ENCODE measurements at regions not wholly inside any gene's neighbourhood (a gene's known extent, or its start where the extent isn't known, plus 50 kb on each side); places are given as distances from the start of the nearest gene placed in this dataset.

- no peak for ATAC-seq
- DNase-seq (ENCODE audit: low spot score): no peak
- no peaks in the 10 kb centered on the region for H3K79me2 ChIP-seq (replicated peaks; ENCODE audit: insufficient read depth)
- H3K4me3 ChIP-seq: no peak overlapping the region
- H3F3A ChIP-seq (replicated peaks; ENCODE audit: low read depth): no peaks in the 10 kb centered on the region
- H3K36me3 Mint-ChIP-seq (ENCODE audit: low read depth): peaks cover 3% of the 10 kb centered on the region; the same call in 1 of the 3 replicates
- H3K4me3 Mint-ChIP-seq: no peak overlapping the region
- H3K27ac ChIP-seq (ENCODE audit: low read depth): no peak overlapping the region
- no peaks in the 10 kb centered on the region for H3K27me3 ChIP-seq (ENCODE audit: insufficient read depth)
- no peak overlapping the region for H3K4me2 ChIP-seq
- no peaks in the 10 kb centered on the region; the same call in 1 of the 2 replicates for H3K9me2 ChIP-seq (ENCODE audit: insufficient read depth)
- no peak overlapping the region for H2AFZ ChIP-seq
- H3K36me3 ChIP-seq (ENCODE audit: insufficient read depth): no peaks in the 10 kb centered on the region
- H3K4me1 ChIP-seq (ENCODE audit: insufficient read depth): no peaks in the 10 kb centered on the region; the same call in 1 of the 2 replicates
- no peaks in the 10 kb centered on the region for H3K27me3 Mint-ChIP-seq (ENCODE audit: insufficient read depth, low read depth, poor library complexity)
- no peak overlapping the region for H3K27ac Mint-ChIP-seq
- H4K20me1 ChIP-seq (replicated peaks; ENCODE audit: insufficient read depth): no peaks in the 10 kb centered on the region
- H3K4me1 Mint-ChIP-seq: peaks cover 18% of the 10 kb centered on the region
- TF ChIP-seq ZNF331 (CRISPR knock-in tag; IDR thresholded peaks at IDR 0.05; ENCODE audit: low read depth) (no peak), JUNB (IDR thresholded peaks at IDR 0.05; ENCODE audit: unreplicated experiment) (no peak), ETS1 (IDR thresholded peaks at IDR 0.05) (no peak), EZH2 (IDR thresholded peaks at IDR 0.05; ENCODE audit: low read depth, unreplicated experiment) (no peak), STAT1 (IDR thresholded peaks at IDR 0.05; ENCODE audit: unreplicated experiment) (no peak), EZH2phosphoT487 (IDR thresholded peaks at IDR 0.05; ENCODE audit: unreplicated experiment) (no peak), POLR2AphosphoS5 (IDR thresholded peaks at IDR 0.05; ENCODE audit: low read depth) (no peak), CTCF (conservative IDR thresholded peaks at IDR 0.05; ENCODE audit: low read depth in 2 of 2) (no peak), ZNF462 (CRISPR knock-in tag; IDR thresholded peaks at IDR 0.05) (no peak), NANOG (IDR thresholded peaks at IDR 0.05; ENCODE audit: borderline replicate concordance) (no peak), CREB1 (CRISPR knock-in tag; IDR thresholded peaks at IDR 0.05; ENCODE audit: low read depth) (no peak), ZNF114 (CRISPR knock-in tag; IDR thresholded peaks at IDR 0.05) (no peak), REST (IDR thresholded peaks at IDR 0.05; ENCODE audit: unreplicated experiment) (no peak)
- H3K9me3 Mint-ChIP-seq: peaks cover 1% of the 10 kb centered on the region; the same call in 1 of the 3 replicates
Observed at GRCh38 chr10:107901076-107901475, 736.6 kb upstream of the SORCS1 start.

Measured in GM23338 (cell line).